KMS-11 (cell line): ENCODE measurements at regions not wholly inside any gene's neighbourhood (a gene's known extent, or its start where the extent isn't known, plus 50 kb on each side); places are given as distances from the start of the nearest gene placed in this dataset.

Experiments used
- H2AFZ ChIP-seq: fragments of 200-600 bp; sonication (generic); 2 replicates; pipeline ENCODE4 v1.6.1; 2016; ENCODE audit warnings: antibody characterized with exemption, mixed run types, low read depth
- H3K27ac ChIP-seq: fragments of 200-600 bp; sonication (generic); 2 replicates; pipeline ENCODE4 v1.6.1; 2016; ENCODE audit warnings: mild to moderate bottlenecking, mixed run types
- H3K27me3 ChIP-seq: fragments of 200-600 bp; sonication (generic); 2 replicates; pipeline ENCODE4 v1.6.1; 2017; ENCODE audit warnings: mild to moderate bottlenecking, low read depth, mixed run types, moderate library complexity; ENCODE audit not compliant: insufficient read depth
- H3K36me3 ChIP-seq: fragments of 200-600 bp; sonication (generic); 2 replicates; pipeline ENCODE4 v1.6.1; 2017; ENCODE audit warnings: mild to moderate bottlenecking, mixed run types; ENCODE audit not compliant: insufficient read depth
- H3K4me1 ChIP-seq: fragments of 200-600 bp; sonication (generic); 2 replicates; pipeline ENCODE4 v1.6.1; 2016; ENCODE audit warnings: mild to moderate bottlenecking, low read depth, mixed run types; ENCODE audit not compliant: poor library complexity, severe bottlenecking
- H3K4me2 ChIP-seq: fragments of 200-600 bp; sonication (generic); 2 replicates; pipeline ENCODE4 v1.7.0; 2016; ENCODE audit warnings: mild to moderate bottlenecking, mixed run types
- H3K4me3 ChIP-seq: fragments of 200-600 bp; sonication (generic); IDR thresholded peaks from 2 replicates; pipeline ENCODE4 v1.6.1; 2017; ENCODE audit warnings: low read depth, low read length, mixed read lengths; ENCODE audit not compliant: insufficient read depth
- H3K79me2 ChIP-seq: fragments of 200-600 bp; sonication (generic); 2 replicates; pipeline ENCODE4 v1.6.1; 2016; ENCODE audit warnings: low read depth, mixed run types; ENCODE audit not compliant: insufficient read depth
- H3K9ac ChIP-seq: fragments of 200-600 bp; sonication (generic); 2 replicates; pipeline ENCODE4 v1.6.1; 2016; ENCODE audit warnings: mild to moderate bottlenecking, mixed run types
- H4K20me1 ChIP-seq: fragments of 200-600 bp; sonication (generic); 2 replicates; pipeline ENCODE4 v1.6.1; 2016; ENCODE audit warnings: mild to moderate bottlenecking, mixed run types; ENCODE audit not compliant: insufficient read depth
- CTCF ChIP-seq: fragments of 200-600 bp; sonication (generic); conservative IDR thresholded peaks from 2 replicates; pipeline ENCODE4 v1.6.1; 2017; ENCODE audit warnings: low read depth, mild to moderate bottlenecking, antibody characterized with exemption, low read length, moderate library complexity, mixed read lengths

- TF ChIP-seq CTCF = no peak
- Histone ChIP-seq H3K27me3 (no peaks in the 10 kb centered on the region), H3K4me3 (no peak overlapping the region), H3K9ac (no peak overlapping the region), H3K36me3 (no peaks in the 10 kb centered on the region), H4K20me1 (no peaks in the 10 kb centered on the region), H2AFZ (no peak overlapping the region), H3K4me2 (no peak overlapping the region), H3K4me1 (no peaks in the 10 kb centered on the region), H3K27ac (no peak overlapping the region), H3K79me2 (no peaks in the 10 kb centered on the region)
Observed at GRCh38 chr4:136319789-136320464, 1212.4 kb downstream of the PCDH18 start.

- no peak overlapping the region for H2AFZ ChIP-seq
Observed at GRCh38 chr4:136316961-136317360, 1215.3 kb downstream of the PCDH18 start.

GRCh38 chr4:136314686-136315085, 1217.6 kb downstream of the PCDH18 start:
- Histone ChIP-seq H3K79me2 (no peaks in the 10 kb centered on the region), H3K27me3 (no peaks in the 10 kb centered on the region), H3K4me3 (no peak overlapping the region), H3K4me1 (no peaks in the 10 kb centered on the region), H3K9ac (no peak overlapping the region), H3K27ac (no peak overlapping the region), H3K36me3 (no peaks in the 10 kb centered on the region), H3K4me2 (no peak overlapping the region), H4K20me1 (no peaks in the 10 kb centered on the region), H2AFZ (no peak overlapping the region)
- no peak for TF ChIP-seq CTCF

More at GRCh38 chr4:136316961-136317360, 1215.3 kb downstream of the PCDH18 start:
- no peaks in the 10 kb centered on the region for H3K27me3 ChIP-seq
- H3K36me3 ChIP-seq = no peaks in the 10 kb centered on the region
- TF ChIP-seq CTCF = no peak
- no peak overlapping the region for H3K27ac ChIP-seq
- no peak overlapping the region for H3K9ac ChIP-seq
- no peak overlapping the region for H3K4me2 ChIP-seq
- no peaks in the 10 kb centered on the region for H3K79me2 ChIP-seq
- no peak overlapping the region for H3K4me3 ChIP-seq
- no peaks in the 10 kb centered on the region for H3K4me1 ChIP-seq
- no peaks in the 10 kb centered on the region for H4K20me1 ChIP-seq

- Histone ChIP-seq H3K4me2 (no peak overlapping the region), H3K9ac (no peak overlapping the region), H3K27me3 (no peaks in the 10 kb centered on the region), H3K27ac (no peak overlapping the region), H4K20me1 (no peaks in the 10 kb centered on the region), H3K4me1 (no peaks in the 10 kb centered on the region), H3K79me2 (no peaks in the 10 kb centered on the region), H2AFZ (no peak overlapping the region), H3K4me3 (no peak overlapping the region), H3K36me3 (no peaks in the 10 kb centered on the region)
- TF ChIP-seq CTCF = no peak
Observed at GRCh38 chr4:136311774-136312173, 1220.5 kb downstream of the PCDH18 start.
